OCI-LY7 (cell line): ENCODE measurements at regions not wholly inside any gene's neighbourhood (a gene's known extent, or its start where the extent isn't known, plus 50 kb on each side); places are given as distances from the start of the nearest gene placed in this dataset.

Experiments used
- BruUV-seq: library from RNA; stranded (reverse); fragments of 400-500 nt; replicated peaks from 2 replicates; lab custom pipeline; 2021; lab: Mats Ljungman, UMichigan
- CTCF ChIA-PET: fragments of 300-600 bp; sonication (Branson Sonifier 250); formaldehyde crosslinking; loops from one replicate; lab custom pipeline; 2022; ENCODE audit warnings: antibody characterized with exemption; ENCODE audit not compliant: unreplicated experiment; lab: Charles Lee
- POLR2A ChIA-PET: fragments of 300-600 bp; sonication (Branson Sonifier 250); formaldehyde crosslinking; loops from one replicate; lab custom pipeline; 2022; ENCODE audit warnings: antibody characterized with exemption; lab: Charles Lee
- DNase-seq: peaks from one replicate; pipeline ENCODE4 v3.0.0-alpha.2; 2015; ENCODE audit warnings: low spot score
- H2AFZ ChIP-seq: fragments of 200-600 bp; sonication (generic), shearing (Covaris generic); 2 replicates; pipeline ENCODE4 v1.6.1; 2014; ENCODE audit warnings: mild to moderate bottlenecking, antibody characterized with exemption, low read length, moderate library complexity
- H3K27ac ChIP-seq: fragments of 200-600 bp; sonication (generic); 2 replicates; pipeline ENCODE4 v1.5.1; 2014; ENCODE audit warnings: mixed run types, low read depth, mild to moderate bottlenecking, moderate library complexity, low read length, inconsistent platforms; ENCODE audit not compliant: poor library complexity, severe bottlenecking
- H3K36me3 ChIP-seq: fragments of 200-600 bp; sonication (generic); 2 replicates; pipeline ENCODE4 v1.6.1; 2014; ENCODE audit warnings: mild to moderate bottlenecking, antibody characterized with exemption, low read length, moderate library complexity, mixed read lengths; ENCODE audit not compliant: insufficient read depth
- H3K4me1 ChIP-seq: fragments of 200-600 bp; sonication (generic); 2 replicates; pipeline ENCODE4 v1.5.1; 2014; ENCODE audit warnings: mild to moderate bottlenecking, low read length; ENCODE audit not compliant: insufficient read depth, poor library complexity, severe bottlenecking
- H3K4me2 ChIP-seq: fragments of 200-600 bp; sonication (generic); 2 replicates; pipeline ENCODE4 v1.6.1; 2014; ENCODE audit warnings: mild to moderate bottlenecking, low read length
- H3K4me3 ChIP-seq: fragments of 200-600 bp; sonication (generic); 2 replicates; pipeline ENCODE4 v1.5.1; 2014; ENCODE audit warnings: mild to moderate bottlenecking, low read depth, low read length; ENCODE audit not compliant: poor library complexity, severe bottlenecking
- H3K79me2 ChIP-seq: fragments of 200-600 bp; sonication (generic); 2 replicates; pipeline ENCODE4 v1.6.1; 2016; ENCODE audit warnings: low read depth, mild to moderate bottlenecking, low read length, moderate library complexity, mixed read lengths; ENCODE audit not compliant: insufficient read depth
- H3K9me2 ChIP-seq: fragments of 200-600 bp; sonication (generic); 2 replicates; pipeline ENCODE4 v1.6.1; 2016; ENCODE audit warnings: mild to moderate bottlenecking, low read length, mixed read lengths; ENCODE audit not compliant: insufficient read depth
- H3K9me3 ChIP-seq: fragments of 200-600 bp; sonication (generic); 2 replicates; pipeline ENCODE4 v1.6.1; 2014; ENCODE audit warnings: mild to moderate bottlenecking, mixed run types, low read length, mixed read lengths
- H4K20me1 ChIP-seq: fragments of 200-600 bp; sonication (generic); 2 replicates; pipeline ENCODE4 v1.6.1; 2014; ENCODE audit warnings: mild to moderate bottlenecking, antibody characterized with exemption, low read length, moderate library complexity, mixed read lengths; ENCODE audit not compliant: insufficient read depth
- CTCF ChIP-seq: fragments of 200-600 bp; sonication (generic); conservative IDR thresholded peaks from 2 replicates; pipeline ENCODE4 v1.5.1; 2014; ENCODE audit warnings: mild to moderate bottlenecking, antibody characterized with exemption, low read length, moderate library complexity, mixed read lengths
- EZH2phosphoT487 ChIP-seq: fragments of 200-600 bp; sonication (generic); IDR thresholded peaks from 2 replicates; pipeline ENCODE4 v1.6.1; 2018; ENCODE audit warnings: low read depth, borderline replicate concordance, mild to moderate bottlenecking, mixed run types, antibody characterized with exemption, low read length, moderate library complexity, mixed read lengths
- intact Hi-C: fragments of 100-400 bp; cut with micrococcal nuclease; formaldehyde crosslinking; loops from one replicate; pipeline ENCODE4 v1.10.0; 2022; ENCODE audit not compliant: unreplicated experiment

GRCh38 chr2:203806761-203807160, 60.8 kb upstream of the CTLA4 start:
- Histone ChIP-seq H3K4me1 (peaks cover 10% of the 10 kb centered on the region), H3K36me3 (no peaks in the 10 kb centered on the region; the same call in 1 of the 2 replicates), H2AFZ (no peak overlapping the region), H4K20me1 (no peaks in the 10 kb centered on the region), H3K9me2 (no peaks in the 10 kb centered on the region), H3K9me3 (no peaks in the 10 kb centered on the region; the same call in 1 of the 2 replicates), H3K79me2 (no peaks in the 10 kb centered on the region), H3K4me3 (no peak overlapping the region), H3K4me2 (no peak overlapping the region), H3K27ac (no peak overlapping the region)
- TF ChIP-seq CTCF = no peak
- TF ChIP-seq EZH2phosphoT487 = no peak
- BruUV-seq = no TSS peak
- DNase-seq = no peak
- POLR2A ChIA-PET = interaction anchor here (0.9 kb wide), 1 partner anchor 11 kb away, joined by 3 read pairs; no protein-coding TSS in a partner anchor
- CTCF ChIA-PET = interaction anchor here (1.1 kb wide), 1 partner anchor 8 kb away, joined by 4 read pairs; no protein-coding TSS in a partner anchor
- intact Hi-C loops = no loop called here

GRCh38 chr2:203808046-203808750, 59.4 kb upstream of the CTLA4 start:
- H2AFZ ChIP-seq = no peak overlapping the region
- no peak overlapping the region for H3K4me3 ChIP-seq
- H3K79me2 ChIP-seq = no peaks in the 10 kb centered on the region
- H3K36me3 ChIP-seq = no peaks in the 10 kb centered on the region; the same call in 1 of the 2 replicates
- POLR2A ChIA-PET = interaction anchor here (0.5 to 1.6 kb wide), 10 partner anchors 9 to 1217 kb away, joined by 3 to 6 read pairs (median 4); no protein-coding TSS in a partner anchor
- H3K27ac ChIP-seq = no peak overlapping the region
- no peaks in the 10 kb centered on the region for H4K20me1 ChIP-seq
- peaks cover 7% of the 10 kb centered on the region for H3K4me1 ChIP-seq
- H3K9me3 ChIP-seq = no peaks in the 10 kb centered on the region; the same call in 1 of the 2 replicates
- TF ChIP-seq CTCF (no peak), EZH2phosphoT487 (no peak)
- H3K9me2 ChIP-seq = no peaks in the 10 kb centered on the region
- DNase-seq = no peak
- intact Hi-C loops = no loop called here
- BruUV-seq = no TSS peak
- no peak overlapping the region for H3K4me2 ChIP-seq
- CTCF ChIA-PET = no interaction called here

- CTCF ChIA-PET = no interaction called here
- no peaks in the 10 kb centered on the region for H3K79me2 ChIP-seq
- no peaks in the 10 kb centered on the region for H3K9me2 ChIP-seq
- H3K9me3 ChIP-seq = no peaks in the 10 kb centered on the region; the same call in 1 of the 2 replicates
- H4K20me1 ChIP-seq = no peaks in the 10 kb centered on the region
- TF ChIP-seq CTCF (no peak), EZH2phosphoT487 (no peak)
- BruUV-seq = no TSS peak
- H3K27ac ChIP-seq = no peak overlapping the region
- intact Hi-C loops = no loop called here
- H3K36me3 ChIP-seq = no peaks in the 10 kb centered on the region; the same call in 1 of the 2 replicates
- no peak overlapping the region for H3K4me3 ChIP-seq
- H3K4me1 ChIP-seq = peaks cover 7% of the 10 kb centered on the region
- no peak overlapping the region for H2AFZ ChIP-seq
- DNase-seq = no peak
- H3K4me2 ChIP-seq = no peak overlapping the region
- POLR2A ChIA-PET = interaction anchor here (0.5 to 1.6 kb wide), 6 partner anchors 8 to 490 kb away, joined by 3 to 6 read pairs (median 4); no protein-coding TSS in a partner anchor
These were observed 58.5 kb upstream of the CTLA4 start for GRCh38 chr2:203809084-203809521.
